Right kidney (tissue), 1 donor: ENCODE measurements at regions not wholly inside any gene's neighbourhood (a gene's known extent, or its start where the extent isn't known, plus 50 kb on each side); places are given as distances from the start of the nearest gene placed in this dataset.

ENCODE experiments used
- DNase-seq: peaks from one replicate; pipeline ENCODE4 v3.0.0-alpha.2; 2016

- no peak for DNase-seq
These were observed 192.1 kb upstream of the MKI67 start for GRCh38 chr10:128318366-128318765.

DNA sequence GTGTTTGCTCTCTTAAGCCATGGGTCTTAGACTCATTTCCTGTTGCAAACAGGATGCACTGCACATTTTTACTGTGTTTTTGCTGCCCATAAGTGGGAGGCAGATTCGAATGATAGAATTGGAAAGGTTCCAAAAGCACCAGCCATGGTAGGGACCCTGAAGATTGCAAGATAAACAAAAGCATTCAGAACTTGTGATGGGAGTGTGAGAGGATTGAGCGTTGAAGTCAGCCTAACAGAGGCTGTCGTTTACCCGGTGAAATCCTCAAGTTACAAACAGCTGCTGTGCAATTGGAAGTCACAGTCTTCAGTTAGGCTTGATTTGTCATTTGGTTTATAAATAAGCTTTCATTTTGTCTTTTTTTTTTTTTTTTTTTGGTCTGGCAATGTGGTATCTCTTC is 192.7 kb upstream of the MKI67 start:
- DNase-seq: no peak

DNA sequence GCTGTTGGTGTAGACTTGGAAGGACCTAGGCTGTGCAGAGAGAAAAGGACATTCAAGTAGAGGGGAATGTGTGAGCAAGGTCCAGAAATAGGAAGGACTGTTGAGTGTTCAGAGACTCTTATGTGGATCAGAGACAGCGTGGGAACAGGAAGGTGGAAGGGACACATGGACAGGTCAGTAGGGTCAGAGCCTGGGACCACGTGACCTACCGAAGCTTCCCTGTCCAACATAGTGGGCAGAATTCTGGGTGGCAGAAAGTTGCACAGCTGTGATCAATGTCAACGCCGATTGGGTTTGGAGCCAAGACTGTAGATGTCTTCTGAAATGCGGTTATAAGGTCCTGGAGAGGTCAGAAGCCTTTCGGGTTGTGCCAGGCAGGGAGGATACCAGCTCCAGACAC is 195.9 kb upstream of the MKI67 start:
- DNase-seq: no peak

DNA sequence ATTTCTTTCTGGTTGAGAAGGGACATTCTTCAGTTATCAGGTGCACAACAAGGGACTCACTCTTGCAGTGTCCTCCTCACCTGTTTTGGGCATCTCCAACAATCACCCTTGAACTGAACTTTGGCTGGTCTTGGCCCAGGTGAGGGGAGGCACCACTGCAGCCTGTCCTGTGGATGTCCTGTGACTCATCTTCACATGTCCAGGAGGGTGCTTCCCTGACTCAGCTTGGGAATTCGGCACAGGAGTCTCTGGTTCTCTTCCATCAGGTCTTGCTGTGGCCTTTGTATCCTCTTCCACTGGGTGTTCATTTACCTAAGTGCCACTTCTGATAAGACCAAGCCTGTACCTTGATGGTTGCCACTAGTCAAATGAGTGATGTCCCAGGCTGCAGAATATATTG is 196.7 kb upstream of the MKI67 start:
- DNase-seq: no peak

DNA sequence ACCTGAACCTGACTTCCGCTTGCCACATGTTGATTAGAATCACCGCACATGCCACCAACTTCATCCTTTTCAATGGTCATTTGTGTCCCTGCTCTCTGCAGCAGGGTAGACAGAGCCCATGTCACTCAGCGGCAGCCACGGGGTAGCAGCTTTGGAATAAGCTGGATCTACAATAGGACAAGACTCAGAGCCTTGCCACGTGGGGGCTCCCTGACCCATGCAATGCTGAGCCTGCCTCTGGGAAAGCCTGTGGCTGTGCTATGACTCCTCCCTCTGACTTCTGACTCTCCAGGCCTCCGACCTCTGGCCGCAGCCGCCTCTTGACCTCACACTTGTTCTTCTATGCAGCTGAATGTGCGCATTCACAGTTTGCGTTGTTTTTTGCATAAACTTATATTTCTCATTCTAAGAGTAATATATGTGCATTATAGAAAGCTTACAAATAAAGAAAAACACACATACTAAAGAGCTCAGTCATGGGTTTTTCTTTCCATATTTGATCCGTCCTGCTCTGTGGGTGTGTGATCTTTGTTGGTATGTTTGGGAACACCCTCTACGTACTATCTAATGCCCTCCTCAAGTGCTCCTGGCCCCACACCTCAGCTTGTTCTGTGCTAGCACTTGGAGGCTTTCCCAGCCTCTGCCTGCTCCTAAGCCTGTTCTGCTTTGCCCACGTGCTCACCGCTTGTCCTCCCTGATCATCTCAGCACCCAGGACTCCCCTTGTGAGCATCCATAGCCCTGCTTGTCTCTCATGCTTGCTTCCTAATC is 198.0 kb upstream of the MKI67 start:
- no peak for DNase-seq

GRCh38 chr10:128325788-128326187 is 199.6 kb upstream of the MKI67 start:
- DNase-seq: no peak

DNA sequence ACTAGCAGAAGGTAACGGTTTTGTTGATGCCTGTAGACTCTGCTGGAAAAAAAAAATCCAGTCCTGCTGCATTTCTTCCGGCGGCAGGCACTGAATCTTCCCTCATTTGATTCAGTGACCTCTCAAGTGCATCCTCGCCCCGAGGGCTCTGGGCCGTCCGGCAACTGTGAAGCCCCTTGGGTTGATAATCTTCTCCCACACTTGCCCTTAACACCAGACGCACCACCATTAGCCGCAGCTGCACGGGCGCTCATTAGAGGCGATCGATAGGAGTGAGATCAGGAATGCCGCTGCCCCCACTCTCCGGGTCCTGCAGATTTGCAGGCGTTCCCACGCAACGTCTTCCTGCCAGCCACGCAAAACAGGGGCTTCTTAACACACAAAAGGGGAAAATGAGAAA is 200.0 kb upstream of the MKI67 start:
- DNase-seq: no peak

DNA sequence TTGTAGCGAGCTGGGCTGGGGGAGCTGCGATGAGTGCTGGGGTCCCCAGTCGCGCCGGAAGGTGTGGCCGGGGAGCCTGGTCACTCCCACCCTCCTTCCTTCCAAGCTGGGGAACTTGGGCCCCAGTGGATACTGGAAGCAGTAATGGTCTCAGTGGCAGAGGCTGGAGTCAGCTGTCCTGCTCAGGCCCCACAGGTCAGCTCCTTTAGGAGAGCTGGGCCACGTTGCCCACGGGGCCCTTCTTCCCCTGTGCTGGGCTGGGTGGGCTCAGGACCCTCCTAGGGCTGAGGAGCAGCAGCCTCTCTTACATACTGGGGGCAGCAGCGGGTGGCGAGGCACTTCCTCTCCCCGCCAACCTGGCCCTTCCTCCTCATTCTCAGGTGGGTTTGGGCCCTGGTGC is 200.6 kb upstream of the MKI67 start:
- DNase-seq: no peak

DNA sequence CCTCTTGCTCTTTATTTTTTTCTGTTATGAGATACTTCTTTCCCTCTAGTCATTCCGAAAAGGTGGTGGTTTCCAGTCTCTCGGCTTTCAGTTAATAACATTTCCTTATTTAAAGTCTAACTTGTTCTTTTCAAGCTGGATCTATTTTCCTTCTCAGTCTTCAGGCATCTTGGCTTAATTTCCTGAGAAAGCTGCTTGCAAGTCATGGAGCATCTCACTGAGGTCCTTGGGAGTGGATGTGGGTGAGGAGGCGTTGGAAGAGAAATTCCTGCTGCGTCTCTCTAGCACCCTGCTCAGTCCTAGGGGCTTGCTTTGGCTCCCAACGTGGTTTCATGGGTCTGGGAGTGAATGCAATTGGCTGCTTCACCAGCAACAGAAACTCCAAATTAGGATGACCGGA is 210.2 kb upstream of the MKI67 start:
- no peak for DNase-seq

GRCh38 chr10:128337860-128338378 is 211.7 kb upstream of the MKI67 start:
- DNase-seq: no peak

DNA sequence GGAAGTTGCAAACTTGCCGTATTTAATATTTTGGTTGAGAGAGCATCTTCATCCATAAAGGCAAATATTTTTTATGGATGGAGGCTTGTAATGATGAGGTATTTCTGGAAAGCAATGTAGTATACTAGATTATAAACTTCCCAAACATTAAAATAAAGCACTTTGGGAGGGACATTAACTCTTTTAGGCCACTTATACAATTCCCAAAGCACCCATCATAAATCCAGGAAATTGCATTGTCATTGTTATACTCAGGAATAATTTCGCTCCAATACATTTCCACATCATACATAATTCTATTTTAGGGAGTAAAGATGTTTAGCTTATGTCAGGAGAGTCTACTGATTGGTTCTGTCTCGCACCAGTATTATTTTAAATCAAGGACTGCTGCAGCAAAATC is 212.7 kb upstream of the MKI67 start:
- DNase-seq: no peak

- no peak for DNase-seq
These were observed 213.5 kb upstream of the MKI67 start for GRCh38 chr10:128339753-128340152.

- no peak for DNase-seq
These were observed 219.1 kb upstream of the MKI67 start for GRCh38 chr10:128345353-128345752.

- DNase-seq: no peak
These were observed 234.6 kb upstream of the MKI67 start for GRCh38 chr10:128360783-128361182.

DNA sequence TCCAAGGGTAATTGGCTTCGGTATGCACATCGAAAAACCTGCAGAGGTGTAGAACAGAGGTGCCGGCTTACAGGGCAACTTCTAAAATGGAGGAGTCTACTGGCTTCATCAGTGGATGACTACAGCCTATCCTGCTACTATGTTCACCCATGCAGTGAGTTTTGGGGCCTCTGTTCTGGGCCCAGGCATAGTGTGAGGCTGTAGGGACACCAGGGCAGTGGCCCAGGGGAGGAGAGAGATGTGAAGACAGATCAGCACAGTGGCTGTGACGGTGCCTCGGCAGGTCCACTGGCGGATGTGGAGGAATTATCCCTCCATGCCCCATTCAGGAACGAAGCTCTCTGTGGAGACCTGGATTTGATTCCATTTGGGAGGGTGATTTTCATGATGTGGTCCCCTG is 235.3 kb upstream of the MKI67 start:
- no peak for DNase-seq

DNA sequence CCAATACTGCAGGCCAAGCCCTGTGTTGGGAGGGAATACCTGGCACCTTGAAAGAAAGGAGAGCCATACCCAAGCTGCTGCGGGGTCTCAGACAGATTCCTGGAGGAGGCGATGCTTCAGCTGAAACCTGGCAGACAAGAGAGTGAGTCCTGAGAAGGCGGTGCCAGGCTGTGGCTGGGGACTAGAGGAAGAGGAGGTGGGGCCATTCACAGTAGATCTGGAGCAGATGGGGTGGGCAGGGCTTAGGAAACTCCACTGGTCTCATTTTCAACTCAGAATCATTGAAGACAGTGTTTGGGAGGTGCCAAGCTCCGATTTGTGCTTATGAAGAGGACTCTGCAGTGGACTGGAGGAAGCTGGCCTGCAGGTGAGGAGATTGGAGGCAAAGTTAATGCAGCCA is 236.3 kb upstream of the MKI67 start:
- DNase-seq: no peak

DNA sequence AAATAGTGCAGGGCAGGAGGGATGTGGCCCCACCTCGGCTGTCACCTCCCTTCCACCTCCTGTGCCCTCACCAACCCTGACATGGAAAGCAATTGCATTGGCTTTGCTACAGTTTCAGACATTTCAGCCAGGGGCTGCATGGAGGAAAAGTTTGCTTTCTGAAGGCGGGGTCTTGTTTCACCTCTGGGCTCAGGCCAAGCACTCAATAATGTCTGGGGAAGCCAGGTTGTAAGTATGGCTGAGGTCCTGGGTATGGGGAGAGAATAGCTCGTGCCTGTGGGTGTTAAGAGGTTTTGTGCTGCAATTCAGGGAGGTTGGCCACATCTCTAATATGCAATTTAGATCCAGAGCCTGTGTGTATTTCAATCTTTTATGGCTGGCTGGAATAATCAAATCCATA is 238.4 kb upstream of the MKI67 start:
- DNase-seq: no peak

GRCh38 chr10:128365156-128365725 is 239.0 kb upstream of the MKI67 start:
- no peak for DNase-seq

- DNase-seq: no peak
These were observed 241.6 kb upstream of the MKI67 start for GRCh38 chr10:128367807-128368206.

GRCh38 chr10:128369101-128369650 is 243.0 kb upstream of the MKI67 start:
- DNase-seq: no peak

DNA sequence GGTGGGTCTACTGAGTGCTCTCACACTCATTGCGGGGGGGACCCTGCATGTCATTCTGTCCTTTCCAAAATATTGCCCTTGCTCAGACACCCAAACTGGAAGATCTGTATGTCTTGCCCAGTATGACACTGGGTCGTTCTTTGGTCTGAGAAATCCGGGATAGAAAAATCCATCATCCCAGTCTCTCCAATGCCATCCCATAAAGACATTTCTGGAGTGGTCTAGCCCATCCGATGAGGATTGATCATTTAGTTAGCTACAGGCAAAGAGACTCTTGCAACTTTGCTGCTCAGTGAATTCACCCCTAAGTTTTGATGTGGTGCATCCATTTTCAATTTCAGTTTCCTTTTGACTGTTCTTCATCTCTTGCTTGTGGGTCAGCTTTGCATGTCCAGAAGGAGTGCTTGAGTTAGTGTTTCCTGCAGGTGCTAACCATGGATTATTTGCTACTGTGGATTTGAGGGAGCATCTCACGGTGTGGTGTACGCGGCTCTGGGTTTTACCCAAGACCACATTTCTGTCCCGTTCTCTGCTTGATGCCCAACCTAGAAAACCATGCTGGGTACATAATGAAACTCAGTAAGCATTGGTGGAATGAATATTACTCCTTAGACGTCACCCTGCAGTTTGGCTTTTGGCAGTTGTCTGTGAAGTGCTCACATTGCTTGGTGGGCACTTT is 247.0 kb upstream of the MKI67 start:
- no peak for DNase-seq

GRCh38 chr10:128373831-128374230 is 247.6 kb upstream of the MKI67 start:
- no peak for DNase-seq

- no peak for DNase-seq
These were observed 248.9 kb upstream of the MKI67 start for GRCh38 chr10:128375171-128375570.
